ENCODE measurements at regions not wholly inside any gene's neighbourhood (a gene's known extent, or its start where the extent isn't known, plus 50 kb on each side); places are given as distances from the start of the nearest gene placed in this dataset.

DNA sequence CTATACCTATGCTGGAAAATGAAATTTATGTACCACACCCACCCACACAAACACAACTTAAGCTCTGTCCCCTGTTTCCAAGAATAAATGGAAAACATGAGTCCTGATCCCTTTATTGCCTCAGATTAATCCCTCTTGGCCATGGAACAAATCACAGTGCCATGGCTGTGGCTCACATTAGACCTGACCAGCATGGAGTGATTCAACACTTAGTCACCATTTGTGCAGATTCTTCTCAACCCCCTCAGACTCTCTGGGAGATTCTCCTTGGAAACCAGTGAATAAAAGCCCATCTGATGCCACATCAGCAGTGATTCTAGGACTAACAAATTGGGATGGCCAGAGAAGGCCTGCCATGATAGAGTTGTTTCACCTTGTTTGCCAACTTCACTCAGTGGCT, 204.4 kb upstream of the TMEM72 start:
- TF ChIP-seq CTCF (IDR thresholded peaks at IDR 0.05) (no peak), POLR2AphosphoS5 (IDR thresholded peaks at IDR 0.05) (no peak), POLR2A (IDR thresholded peaks at IDR 0.05) (no peak), EP300 (IDR thresholded peaks at IDR 0.05) (no peak)
